GM12865 (cell line): ENCODE measurements at regions not wholly inside any gene's neighbourhood (a gene's known extent, or its start where the extent isn't known, plus 50 kb on each side); places are given as distances from the start of the nearest gene placed in this dataset.
"Not testable (repeated sequence)": the region's sequence is repeated elsewhere in the genome, so short reads cannot be mapped to it uniquely, and the experiment has no call there.

Experiments
- DNase-seq: peaks from one replicate; pipeline ENCODE4 v3.0.0; 2010; ENCODE audit warnings: low read depth
- H3K4me3 ChIP-seq: 2 replicates; pipeline ENCODE4 v1.5.1; 2011; ENCODE audit warnings: mild to moderate bottlenecking, low read depth, low read length, control low read depth
- TF ChIP-seq, protein P1 (sequence below): IDR thresholded peaks from 2 replicates; pipeline ENCODE4 v1.5.1; 2011; ENCODE audit warnings: low read length, control low read depth, low read depth, inconsistent platforms; ENCODE audit not compliant: insufficient read depth; ENCODE audit errors: missing control alignments

DNA sequence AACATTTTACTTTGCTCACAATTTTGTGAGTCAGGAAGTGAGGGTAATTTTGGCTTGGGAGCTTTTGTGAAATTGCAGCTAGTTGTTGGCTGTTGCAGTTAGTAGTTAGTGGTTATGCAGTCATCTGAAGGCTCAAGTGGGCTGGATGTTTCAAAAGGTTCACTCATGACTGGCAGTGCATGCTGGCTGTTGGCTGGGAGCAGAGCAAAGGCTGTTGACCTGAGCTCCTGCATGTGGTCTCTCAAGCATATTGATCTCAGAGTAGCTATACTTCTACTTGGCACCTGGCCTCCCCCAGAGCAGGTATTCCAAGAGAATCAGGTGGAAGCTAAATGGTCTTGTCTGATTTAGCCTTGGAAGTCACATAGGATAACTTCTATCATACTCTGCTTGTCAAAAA, 414.1 kb upstream of the STXBP6 start:
- TF ChIP-seq, protein P1, sequence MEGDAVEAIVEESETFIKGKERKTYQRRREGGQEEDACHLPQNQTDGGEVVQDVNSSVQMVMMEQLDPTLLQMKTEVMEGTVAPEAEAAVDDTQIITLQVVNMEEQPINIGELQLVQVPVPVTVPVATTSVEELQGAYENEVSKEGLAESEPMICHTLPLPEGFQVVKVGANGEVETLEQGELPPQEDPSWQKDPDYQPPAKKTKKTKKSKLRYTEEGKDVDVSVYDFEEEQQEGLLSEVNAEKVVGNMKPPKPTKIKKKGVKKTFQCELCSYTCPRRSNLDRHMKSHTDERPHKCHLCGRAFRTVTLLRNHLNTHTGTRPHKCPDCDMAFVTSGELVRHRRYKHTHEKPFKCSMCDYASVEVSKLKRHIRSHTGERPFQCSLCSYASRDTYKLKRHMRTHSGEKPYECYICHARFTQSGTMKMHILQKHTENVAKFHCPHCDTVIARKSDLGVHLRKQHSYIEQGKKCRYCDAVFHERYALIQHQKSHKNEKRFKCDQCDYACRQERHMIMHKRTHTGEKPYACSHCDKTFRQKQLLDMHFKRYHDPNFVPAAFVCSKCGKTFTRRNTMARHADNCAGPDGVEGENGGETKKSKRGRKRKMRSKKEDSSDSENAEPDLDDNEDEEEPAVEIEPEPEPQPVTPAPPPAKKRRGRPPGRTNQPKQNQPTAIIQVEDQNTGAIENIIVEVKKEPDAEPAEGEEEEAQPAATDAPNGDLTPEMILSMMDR: no peak
- DNase-seq: no peak
- no peak overlapping the region for H3K4me3 ChIP-seq

GRCh38 chr14:25463480-25463879, 413.5 kb upstream of the STXBP6 start:
- H3K4me3 ChIP-seq: no peak overlapping the region
- TF ChIP-seq, protein P1: no peak
- no peak for DNase-seq

DNA sequence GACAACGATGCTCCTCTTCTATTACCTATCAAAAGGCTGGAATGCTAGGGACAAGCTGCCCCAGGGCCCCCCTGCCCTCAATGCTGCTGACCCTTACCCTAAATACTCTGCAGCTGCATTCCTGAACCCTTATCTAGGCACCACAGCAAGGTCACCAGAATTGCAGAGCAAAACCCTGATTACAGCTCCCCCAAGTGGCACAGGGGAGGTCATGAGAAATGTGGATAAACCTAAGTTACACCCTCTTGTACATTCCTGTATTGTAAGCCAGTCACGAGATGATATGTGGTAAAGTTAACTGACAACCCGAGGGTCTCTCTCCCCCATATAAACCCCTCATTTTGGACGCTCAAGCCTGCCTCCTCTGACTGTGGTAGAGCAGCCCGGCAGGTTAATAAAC, 411.8 kb upstream of the STXBP6 start:
- no peak overlapping the region for H3K4me3 ChIP-seq
- TF ChIP-seq, protein P1: no peak
- no peak for DNase-seq

DNA sequence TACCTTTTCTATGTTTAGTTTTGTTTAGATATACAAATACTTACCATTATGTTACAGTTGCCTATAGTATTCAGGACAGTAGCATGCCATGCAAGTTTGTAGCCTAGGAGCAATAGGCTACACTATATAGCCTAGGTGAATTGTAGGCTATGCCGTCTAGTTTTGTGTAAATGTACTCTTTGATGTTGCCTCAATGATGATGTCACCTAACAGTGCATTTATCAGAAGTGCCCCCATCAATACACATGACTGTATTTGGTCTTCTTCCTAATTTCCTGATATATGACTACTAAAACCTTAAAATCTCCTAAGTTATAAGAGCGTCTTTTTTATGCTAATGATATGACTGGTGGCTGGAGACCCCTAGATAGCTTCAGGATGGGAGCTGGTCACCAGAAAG, 394.4 kb upstream of the STXBP6 start:
- no peak overlapping the region for H3K4me3 ChIP-seq
- TF ChIP-seq, protein P1: no peak
- no peak for DNase-seq

- DNase-seq, H3K4me3 ChIP-seq: not testable (repeated sequence)
Measured at GRCh38 chr14:25440382-25440781, 390.4 kb upstream of the STXBP6 start.

- DNase-seq: no peak
- TF ChIP-seq, protein P1: no peak
- no peak overlapping the region for H3K4me3 ChIP-seq
Measured at GRCh38 chr14:25436906-25437305, 387.0 kb upstream of the STXBP6 start.

DNA sequence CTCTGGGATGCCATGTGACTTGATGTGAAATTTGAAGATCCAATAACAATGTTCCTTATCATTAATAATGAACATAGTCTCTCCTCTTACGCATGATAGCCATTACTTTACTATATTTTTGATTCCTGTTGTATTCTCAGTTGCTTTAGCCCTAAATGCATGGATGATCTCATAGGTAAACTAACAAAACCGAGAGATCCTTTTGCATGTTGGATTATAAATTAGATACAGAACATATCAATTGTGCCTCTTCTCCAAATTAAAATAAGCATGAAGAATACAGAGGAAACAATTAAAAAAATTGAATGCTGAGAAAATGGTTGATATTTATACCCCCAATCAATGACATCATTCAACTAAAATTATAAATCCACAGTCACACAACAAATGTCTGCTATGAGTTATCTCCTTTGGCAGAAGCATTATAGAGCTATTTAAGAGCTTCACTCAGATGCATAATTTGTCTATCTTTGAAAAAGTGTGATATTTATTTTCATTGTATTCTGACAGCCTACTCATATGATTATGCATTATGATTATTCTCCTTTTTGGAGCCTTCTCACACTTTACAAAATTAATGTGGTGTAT, 386.4 kb upstream of the STXBP6 start:
- DNase-seq: no peak
- TF ChIP-seq, protein P1: no peak
- H3K4me3 ChIP-seq: no peak overlapping the region
